ENCODE measurements at regions not wholly inside any gene's neighbourhood (a gene's known extent, or its start where the extent isn't known, plus 50 kb on each side); places are given as distances from the start of the nearest gene placed in this dataset.

- no peak for DNase-seq (ENCODE audit: low spot score)
These were observed 194.3 kb upstream of the PRKCQ start for GRCh38 chr10:6774406-6774805.

- no peak for DNase-seq (ENCODE audit: low spot score)
These were observed 191.3 kb upstream of the PRKCQ start for GRCh38 chr10:6771331-6771730.

GRCh38 chr10:6770846-6771245, 190.8 kb upstream of the PRKCQ start:
- no peak for DNase-seq (ENCODE audit: low spot score)

GRCh38 chr10:6769704-6770417, 189.8 kb upstream of the PRKCQ start:
- no peak for DNase-seq (ENCODE audit: low spot score)

GRCh38 chr10:6766131-6766801, 186.2 kb upstream of the PRKCQ start:
- DNase-seq (ENCODE audit: low spot score): no peak

- no peak for DNase-seq (ENCODE audit: low spot score)
These were observed 183.3 kb upstream of the PRKCQ start for GRCh38 chr10:6763423-6763822.

GRCh38 chr10:6763001-6763400, 182.9 kb upstream of the PRKCQ start:
- no peak for DNase-seq (ENCODE audit: low spot score)

GRCh38 chr10:6759961-6760360, 179.9 kb upstream of the PRKCQ start:
- no peak for DNase-seq (ENCODE audit: low spot score)

- no peak for DNase-seq (ENCODE audit: low spot score)
These were observed 177.1 kb upstream of the PRKCQ start for GRCh38 chr10:6757158-6757557.

- no peak for DNase-seq (ENCODE audit: low spot score)
These were observed 176.6 kb upstream of the PRKCQ start for GRCh38 chr10:6756716-6757115.

- no peak for DNase-seq (ENCODE audit: low spot score)
These were observed 175.8 kb upstream of the PRKCQ start for GRCh38 chr10:6755781-6756460.

GRCh38 chr10:6753644-6754043, 173.6 kb upstream of the PRKCQ start:
- no peak for DNase-seq (ENCODE audit: low spot score)

GRCh38 chr10:6751363-6751762, 171.3 kb upstream of the PRKCQ start:
- DNase-seq (ENCODE audit: low spot score): no peak

- no peak for DNase-seq (ENCODE audit: low spot score)
These were observed 169.0 kb upstream of the PRKCQ start for GRCh38 chr10:6748981-6749635.

- no peak for DNase-seq (ENCODE audit: low spot score)
These were observed 168.0 kb upstream of the PRKCQ start for GRCh38 chr10:6748029-6748428.

GRCh38 chr10:6746782-6747181, 166.7 kb upstream of the PRKCQ start:
- DNase-seq (ENCODE audit: low spot score): no peak

GRCh38 chr10:6743291-6743849, 163.3 kb upstream of the PRKCQ start:
- no peak for DNase-seq (ENCODE audit: low spot score)

GRCh38 chr10:6741541-6741941, 161.5 kb upstream of the PRKCQ start:
- no peak for DNase-seq (ENCODE audit: low spot score)

GRCh38 chr10:6739530-6740174, 159.6 kb upstream of the PRKCQ start:
- no peak for DNase-seq (ENCODE audit: low spot score)

GRCh38 chr10:6738112-6738768, 158.2 kb upstream of the PRKCQ start:
- DNase-seq (ENCODE audit: low spot score): no peak

- DNase-seq (ENCODE audit: low spot score): no peak
These were observed 157.7 kb upstream of the PRKCQ start for GRCh38 chr10:6737758-6738111.
